HPDE6-E6E7 (cell line): ENCODE measurements at regions not wholly inside any gene's neighbourhood (a gene's known extent, or its start where the extent isn't known, plus 50 kb on each side); places are given as distances from the start of the nearest gene placed in this dataset.
"Not testable (repeated sequence)": the region's sequence is repeated elsewhere in the genome, so short reads cannot be mapped to it uniquely, and the experiment has no call there.

Experiments
- DNase-seq: peaks from one replicate; pipeline ENCODE4 v3.0.0; 2011; ENCODE audit warnings: missing footprints; ENCODE audit errors: extremely low spot score

DNA sequence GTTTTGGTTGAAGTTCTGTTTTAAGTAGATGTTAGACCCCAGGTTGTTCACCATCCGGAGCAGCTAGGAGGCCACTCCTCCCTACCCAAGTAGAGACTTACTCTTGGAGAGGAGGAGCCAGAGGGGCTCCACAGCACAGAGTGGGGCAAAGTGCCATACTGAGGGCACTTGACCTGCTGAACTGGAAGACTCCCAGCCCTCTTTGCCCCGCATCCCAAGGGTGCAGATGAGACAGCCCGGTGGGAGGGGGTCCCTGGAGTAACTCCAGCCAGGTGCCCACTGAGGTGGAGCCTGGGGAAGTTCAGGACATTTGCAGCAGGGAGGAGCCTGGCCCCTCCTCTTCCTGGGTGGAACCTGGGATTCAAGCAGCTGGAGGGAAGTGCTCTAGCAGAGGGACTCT lies 102.1 kb upstream of the GPR6 start:
- no peak for DNase-seq

DNA sequence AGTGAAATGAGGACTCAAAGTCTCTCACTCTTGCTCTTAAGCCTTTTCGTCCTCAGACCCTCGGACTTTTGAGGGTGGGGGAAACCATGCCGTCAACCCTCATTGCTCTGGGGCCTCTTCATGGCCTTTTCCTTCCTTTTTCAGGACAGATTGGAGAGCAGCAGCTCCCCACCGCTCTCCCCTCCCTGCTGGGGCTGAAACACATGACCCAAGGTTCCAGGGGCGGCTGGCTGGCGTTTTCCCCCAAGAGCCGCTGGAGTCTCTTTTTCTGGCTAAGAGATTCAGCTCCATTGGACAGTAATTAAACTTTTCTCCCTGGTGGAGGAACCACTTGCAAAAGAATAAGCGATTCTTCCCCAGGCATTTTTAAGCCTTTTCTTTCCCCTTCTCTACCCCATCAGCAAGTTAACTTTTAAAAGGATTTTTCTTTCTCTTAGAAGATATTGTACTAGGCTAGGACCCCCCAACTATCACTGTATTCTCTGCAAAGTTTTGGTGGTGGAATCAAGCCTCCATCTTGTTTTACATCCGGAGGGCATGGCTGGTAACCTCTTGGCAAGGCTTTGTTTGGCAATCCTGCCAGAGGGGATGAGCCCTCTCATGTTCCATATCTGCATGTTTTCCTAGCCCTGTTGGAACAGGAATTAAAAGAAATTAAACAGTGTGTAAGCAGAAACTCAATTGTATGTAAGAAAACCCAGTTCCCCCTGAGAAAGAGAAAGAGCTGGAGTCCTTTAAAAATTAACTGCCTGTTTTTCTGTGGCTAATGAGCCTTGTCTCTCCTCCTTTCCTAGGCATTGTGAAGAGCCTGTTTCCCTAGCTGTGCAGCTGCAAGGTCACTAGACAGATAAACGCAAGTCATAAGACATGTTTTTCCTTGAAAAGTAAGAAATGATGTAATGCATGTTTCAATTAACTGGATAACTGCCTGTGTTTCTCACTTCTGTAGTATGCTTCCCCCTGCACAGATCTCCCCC lies 100.8 kb upstream of the GPR6 start:
- DNase-seq, result no peak

DNA sequence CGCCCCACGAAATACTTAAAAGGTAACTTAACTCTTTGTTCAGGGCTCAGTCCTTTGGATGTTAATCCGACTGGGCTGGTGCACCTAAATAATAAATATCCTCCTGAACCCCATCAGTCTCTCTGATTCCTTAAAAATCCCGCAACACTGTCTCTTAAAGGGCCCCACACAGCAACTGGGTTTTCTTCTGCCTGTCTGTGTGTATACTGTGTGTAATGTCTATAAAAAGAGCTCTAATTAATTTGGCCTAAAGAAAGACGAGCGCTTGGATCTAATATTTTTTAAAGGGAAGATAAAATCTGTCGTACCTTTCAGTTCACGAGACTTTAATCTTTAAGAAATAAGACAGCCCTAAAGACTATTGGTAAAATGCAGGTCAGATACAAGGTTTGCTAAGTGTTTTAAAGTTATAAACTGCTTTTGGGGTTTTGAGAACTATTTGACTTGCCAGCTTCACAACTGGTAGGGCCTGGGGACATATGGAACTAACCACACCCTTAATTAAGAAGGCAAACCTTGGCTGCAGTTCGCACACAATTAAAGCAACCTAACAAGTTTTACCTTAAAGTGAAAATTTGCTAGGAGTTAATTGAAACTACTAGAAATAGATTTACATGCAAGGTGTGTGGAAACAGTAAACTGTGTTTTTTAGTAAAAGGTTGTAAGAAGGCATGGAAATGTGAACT lies 100.0 kb upstream of the GPR6 start:
- not testable (repeated sequence) for DNase-seq

DNA sequence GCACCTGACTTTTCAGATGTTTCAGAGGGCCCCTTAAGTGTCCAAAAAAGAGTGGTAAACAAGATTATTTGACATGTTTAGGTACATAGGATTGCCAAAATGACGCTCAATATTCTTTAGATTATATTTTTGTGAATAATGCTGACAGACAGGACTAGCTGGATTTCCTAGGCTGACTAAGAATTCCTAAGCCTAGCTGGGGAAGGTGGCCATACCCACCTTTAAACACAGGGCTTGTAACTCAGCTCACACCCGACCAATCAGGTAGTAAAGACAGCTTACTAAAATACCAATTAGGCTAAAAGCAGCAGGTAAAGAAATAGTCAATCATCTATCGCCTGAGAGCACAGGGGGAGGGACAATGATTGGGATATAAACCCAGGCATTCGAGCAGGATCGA lies 99.0 kb upstream of the GPR6 start:
- not testable (repeated sequence) for DNase-seq

DNA sequence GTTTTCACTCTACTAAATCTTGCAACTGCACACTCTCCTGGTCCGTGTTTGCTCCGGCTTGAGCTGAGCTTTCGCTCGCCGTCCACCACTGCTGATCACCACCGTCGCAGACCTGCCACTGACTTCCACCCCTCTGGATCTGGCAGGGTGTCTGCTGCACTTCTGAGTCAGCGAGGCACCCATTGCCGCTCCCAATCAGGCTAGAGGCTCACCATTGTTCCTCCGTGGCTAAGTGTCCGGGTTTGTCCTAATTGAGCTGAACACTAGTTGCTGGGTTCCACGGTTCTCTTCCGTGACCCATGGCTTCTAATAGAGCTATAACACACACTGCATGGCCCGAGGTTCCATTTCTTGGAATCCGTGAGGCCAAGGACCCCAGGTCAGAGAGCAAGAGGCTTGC lies 98.6 kb upstream of the GPR6 start:
- DNase-seq, result no peak

DNA sequence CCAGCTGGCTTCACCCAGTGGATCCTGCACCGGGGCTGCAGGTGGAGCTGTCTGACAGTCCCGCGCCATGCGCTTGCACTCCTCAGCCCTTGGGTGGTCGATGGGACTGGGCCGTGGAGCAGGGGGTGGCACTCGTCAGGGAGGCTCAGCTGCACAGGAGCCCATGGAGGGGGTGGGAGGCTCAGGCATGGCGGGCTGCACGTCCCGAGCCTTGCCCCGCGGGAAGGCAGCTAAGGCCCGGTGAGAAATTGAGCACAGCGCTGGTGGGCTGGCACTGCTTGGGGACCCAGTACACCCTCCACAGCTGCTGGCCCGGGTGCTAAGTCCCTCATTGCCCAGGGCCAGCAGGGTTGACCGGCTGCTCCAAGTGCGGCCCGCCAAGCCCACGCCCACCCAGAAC lies 97.0 kb upstream of the GPR6 start:
- DNase-seq, result not testable (repeated sequence)

DNA sequence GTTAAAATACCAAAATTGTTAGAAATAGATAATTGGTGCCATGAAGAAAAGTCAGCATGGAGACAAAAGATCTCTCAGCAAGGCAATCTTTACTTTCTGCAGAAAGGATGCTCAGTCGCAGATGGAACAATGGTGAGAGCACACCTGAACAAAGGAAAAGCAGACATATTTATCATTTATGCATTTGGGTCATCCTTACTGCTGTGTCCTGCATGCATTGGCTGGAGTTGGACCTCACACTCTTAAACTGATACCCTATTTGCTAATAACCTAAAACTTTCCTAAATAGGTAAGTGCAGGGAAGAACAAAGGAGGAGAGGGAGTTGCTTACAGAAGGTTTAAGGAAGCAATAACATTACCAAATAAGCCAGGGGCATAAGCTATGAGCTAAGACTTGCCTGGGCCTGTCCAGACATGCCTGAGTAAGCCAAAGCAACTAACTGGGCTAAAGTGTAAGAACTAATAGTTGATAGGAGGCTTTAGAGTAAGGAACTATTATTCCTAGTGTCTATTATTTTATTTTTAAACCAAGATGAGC lies 96.1 kb upstream of the GPR6 start:
- DNase-seq, result not testable (repeated sequence)

DNA sequence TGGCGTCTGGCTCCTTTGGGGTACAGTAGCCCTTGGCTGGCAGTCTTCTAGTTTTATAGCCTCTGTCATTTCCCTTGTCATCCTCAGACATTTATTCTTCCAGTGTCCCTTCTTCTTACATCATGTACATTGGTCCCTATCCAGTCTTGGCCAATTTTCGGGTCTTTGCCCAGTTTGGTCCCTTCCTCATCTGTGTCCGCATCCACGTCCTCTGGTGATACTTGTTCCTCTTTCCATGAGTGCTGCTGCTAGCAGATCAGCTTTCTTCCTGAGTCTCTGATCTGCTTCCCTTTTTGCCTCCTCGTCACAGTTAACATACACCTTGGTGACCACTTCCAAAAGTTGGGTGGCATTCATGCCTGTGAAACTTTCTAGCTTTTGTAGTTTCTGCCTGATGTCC lies 86.2 kb upstream of the GPR6 start:
- no peak for DNase-seq

DNA sequence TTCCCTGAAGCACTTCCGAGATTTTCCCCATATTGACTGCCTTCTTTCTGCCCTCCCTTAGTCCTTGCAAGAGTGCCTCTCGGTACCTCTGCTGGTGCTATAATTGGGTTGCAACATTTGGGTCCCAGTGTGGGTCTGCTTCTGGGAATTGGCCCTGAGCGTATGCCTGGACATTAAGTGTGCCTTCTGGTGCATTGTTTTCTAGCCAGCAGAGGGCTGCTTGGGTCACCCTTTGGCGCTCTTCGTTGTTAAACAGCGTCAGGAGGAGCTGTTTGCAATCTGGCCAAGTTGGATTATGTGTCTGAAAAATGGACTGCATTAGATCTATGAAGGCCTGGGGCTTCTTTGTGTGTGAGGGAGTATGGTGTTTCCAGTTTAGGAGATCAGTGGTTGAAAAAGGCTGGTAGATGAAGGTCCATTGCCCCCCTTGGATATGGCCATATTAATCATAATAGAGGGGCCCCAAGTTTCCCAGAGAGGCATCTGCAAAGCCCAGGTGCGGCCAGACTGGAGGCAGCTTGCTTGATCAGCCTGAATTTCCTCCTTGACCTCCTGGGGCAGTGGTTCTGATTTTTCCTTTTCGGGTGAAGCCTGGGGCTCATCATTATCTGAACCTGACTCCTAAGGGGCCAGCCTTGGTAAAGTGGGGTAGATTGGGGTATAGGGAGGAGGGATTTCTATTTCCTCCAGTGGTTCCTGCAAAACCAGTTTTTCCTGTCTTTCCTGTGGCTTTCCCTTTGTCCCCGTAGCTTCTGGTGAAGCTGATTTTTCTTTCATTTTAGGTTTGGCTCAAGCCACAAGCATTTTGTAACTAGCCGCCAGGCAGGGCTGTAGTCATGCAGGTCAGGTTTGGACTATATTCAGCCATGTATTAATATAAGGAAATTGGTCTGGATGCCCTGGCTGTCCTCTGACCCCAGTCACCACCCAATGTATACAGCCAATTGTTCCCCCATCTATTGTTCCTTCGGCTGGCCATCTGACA lies 85.4 kb upstream of the GPR6 start:
- DNase-seq, result peak; percentile 86

DNA sequence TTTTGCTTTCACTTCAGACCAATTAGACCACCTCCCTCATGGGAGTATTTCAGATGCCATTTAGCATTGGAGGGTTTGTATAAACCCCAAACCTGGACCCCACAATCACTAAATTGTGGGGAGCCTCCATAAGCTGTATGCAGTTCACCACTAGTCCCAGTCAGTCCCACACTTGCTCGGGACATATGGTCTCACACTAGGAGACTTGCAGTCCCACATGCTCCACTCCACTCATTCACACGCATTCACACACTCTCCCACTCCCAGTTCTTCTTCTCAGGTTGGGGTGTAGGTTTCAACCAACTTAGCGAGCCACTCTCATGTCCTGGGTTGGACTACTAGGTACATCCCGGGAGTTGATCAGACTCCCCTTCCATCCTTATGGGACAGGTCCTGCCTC lies 84.5 kb upstream of the GPR6 start:
- no peak for DNase-seq

DNA sequence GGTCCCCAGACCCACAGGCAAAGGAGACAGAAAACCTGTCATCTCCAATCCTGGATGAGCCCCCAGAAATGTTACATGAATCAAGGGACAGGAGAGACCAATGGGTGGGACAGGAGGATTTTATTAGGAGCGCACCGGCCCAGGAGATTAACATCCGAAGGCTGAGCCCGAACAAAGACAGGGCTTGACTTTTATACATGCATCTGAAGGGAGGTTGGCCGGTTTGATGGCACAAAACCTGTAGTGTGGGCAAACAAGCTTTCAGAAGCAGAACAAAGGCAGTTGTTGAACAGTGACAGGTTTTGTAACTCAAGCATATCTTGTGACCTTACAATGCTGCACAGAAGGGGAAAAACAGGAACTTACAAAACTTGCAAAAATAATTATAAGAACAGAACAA lies 83.9 kb upstream of the GPR6 start:
- DNase-seq, result no peak

DNA sequence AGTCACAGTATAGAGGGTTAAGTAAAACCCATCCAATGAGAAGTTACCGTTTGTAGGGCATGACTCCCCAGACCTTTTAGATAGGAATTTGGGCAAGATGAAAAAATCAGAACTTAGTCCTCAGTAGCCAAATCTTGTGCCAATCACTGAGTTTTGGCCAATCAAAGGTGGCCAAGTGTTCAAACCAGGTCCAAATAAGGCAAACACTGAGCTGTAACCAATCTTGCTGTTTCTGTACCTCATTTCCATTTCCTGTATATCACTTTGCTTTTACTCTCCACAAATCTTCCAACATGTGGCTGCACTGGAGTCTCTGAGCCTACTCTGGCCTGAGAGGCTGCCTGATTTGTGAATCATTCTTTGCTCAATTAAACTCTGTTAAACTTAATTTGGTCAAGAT lies 81.8 kb upstream of the GPR6 start:
- DNase-seq, result no peak

DNA sequence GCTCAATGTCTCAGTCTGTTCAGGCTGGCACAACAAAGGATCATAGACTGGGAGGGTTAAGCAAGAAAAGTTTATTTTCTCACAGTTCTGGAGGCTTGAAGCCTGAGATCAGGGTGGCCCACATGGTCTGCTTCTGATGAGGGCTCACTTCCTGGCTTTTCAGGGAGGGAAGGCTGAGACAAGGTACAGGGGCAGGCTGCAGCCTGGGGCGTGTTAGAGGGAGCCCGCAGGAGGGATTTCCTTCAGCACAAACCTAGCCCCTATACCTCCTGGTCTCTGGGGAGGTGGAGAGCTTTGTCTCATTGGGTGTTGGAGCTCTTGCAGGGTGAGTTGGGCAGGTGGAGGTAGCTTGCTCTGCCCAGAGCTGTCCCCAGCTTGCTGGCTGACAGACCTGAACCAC lies 81.1 kb upstream of the GPR6 start:
- no peak for DNase-seq

DNA sequence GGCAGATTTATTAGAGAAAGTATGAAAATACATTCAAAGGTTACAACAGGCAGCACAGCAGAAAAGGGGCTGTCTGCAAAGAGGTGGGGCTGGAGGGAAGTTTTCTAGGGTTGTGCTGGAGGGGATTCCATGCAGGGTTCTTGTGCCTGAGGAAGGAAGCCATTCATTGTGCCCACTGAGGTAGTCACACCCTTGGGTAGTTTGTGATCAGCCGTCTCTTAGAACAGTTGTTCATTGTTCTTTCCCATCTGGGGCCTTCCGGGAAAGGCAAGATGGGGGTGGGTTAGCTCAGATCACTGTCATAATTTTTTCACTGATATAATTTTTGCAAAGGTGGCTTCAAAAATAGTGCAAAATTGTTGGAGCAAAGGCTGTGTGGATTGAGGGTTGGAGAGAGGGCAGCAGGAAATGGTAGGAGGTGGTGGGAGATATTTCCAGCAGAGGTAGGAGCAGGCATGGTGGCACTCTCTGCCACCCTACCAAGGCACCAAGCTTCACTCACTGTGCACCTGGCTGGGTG lies 80.5 kb upstream of the GPR6 start:
- no peak for DNase-seq

DNA sequence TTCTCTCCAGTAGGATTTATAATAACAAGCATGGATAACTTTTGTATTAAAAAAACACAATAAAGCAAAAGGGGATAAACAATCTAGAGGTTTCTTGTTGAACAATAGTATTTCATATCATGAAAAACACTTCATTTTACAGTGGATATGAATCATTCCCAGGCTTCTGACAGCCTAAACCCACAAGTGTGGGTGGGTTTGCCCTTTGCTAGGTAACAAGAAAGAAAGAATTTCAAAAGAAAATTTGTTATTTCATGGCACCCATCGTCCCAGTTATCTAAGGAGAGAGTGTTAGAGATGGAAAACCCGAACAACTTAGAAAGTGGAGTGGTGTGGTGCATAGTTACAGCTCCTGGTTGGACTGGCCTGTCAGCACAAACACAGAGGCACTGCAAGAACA lies 76.1 kb upstream of the GPR6 start:
- DNase-seq, result no peak

DNA sequence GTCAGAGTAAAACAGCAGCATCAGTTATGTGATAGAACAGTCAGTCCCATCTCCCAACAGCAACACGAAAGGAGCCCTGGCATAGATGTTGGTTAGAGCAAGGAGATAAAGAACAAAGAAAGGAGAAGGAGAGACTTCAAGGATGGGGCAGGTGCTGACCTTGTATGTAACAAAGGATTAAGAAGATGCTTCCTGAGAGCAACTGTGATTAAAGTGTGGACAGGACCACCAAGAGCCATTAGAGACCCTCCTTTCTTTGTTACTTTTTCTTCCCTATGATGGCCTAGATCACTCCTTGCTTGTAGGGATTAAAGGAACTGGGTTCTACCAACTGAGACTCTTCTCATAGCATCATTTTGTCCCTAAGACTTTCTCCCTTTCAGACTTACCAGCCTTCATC lies 75.2 kb upstream of the GPR6 start:
- DNase-seq, result no peak

DNA sequence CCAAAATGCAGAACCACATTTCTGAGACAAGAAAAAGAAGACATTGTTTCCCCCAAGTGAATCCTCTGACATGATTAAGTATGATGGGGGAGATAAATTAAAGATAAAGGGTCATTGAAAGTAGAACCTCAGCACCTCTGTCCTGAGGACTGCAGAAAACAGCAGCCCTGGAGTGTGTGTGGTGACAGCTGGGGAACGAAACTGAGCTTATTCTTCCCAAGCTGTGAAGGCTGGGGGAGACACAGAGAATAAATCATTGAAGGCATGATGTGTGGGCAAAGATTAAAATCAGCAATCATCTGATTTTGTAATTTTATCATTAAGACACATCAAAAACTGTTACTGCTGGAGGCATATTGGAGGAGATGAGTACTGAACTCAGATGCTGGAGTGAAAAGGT lies 67.5 kb upstream of the GPR6 start:
- no peak for DNase-seq

DNA sequence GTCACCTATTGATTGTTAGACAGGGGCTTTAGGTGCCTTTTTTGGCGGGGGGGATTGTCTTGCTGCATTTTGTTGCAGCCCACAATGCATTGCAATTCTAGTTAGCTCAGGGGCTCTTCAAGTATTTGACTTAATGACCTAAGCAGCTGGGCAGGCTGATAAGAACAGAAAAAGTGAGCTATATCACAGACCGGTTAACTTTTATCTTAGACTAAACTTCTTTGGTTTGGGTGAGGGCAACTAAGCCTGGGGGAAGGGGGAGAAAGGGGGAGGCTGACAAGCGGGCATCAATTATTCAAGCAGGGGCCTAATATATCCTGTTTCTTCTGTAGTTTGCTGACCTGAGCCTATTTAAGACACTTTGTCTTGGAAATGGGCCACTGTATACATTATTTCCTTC lies 66.0 kb upstream of the GPR6 start:
- no peak for DNase-seq

DNA sequence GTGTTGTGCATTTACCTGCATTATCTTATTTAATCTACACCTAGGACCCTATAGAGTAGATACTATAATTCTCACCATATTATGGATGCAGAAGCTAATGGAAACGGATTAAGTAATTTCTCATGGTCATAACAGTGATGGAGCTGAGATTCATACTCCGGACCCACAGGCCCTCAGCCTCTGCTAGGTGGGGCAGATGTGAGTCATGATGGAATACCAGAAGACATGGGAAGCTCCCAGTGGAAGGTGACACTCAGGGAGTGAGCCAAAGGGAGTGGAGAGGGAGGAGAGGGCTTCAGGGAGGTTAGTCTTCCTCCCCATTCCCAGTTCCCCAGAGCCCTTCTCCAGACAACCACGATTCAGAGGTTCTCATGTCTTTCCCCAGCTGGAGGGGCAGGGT lies 65.2 kb upstream of the GPR6 start:
- no peak for DNase-seq

DNA sequence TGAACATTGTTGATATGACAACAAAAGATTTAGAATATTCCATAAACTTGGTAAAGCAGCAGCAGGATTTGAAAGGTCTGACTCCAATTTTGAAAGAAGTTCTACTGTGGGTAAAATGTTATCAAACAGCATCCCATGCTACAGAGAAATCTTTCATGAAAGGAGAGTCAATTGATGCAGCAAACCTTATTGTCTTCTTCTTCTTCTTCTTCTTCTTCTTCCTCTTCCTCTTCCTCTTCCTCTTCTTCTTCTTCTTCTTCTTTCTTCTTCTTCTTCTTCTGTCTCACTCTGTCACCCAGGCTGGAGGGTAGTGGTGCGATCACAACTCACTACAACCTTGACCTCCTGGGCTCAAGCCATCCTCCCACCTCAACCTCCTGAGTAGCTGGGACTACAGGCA lies 62.4 kb upstream of the GPR6 start:
- DNase-seq, result not testable (repeated sequence)

DNA sequence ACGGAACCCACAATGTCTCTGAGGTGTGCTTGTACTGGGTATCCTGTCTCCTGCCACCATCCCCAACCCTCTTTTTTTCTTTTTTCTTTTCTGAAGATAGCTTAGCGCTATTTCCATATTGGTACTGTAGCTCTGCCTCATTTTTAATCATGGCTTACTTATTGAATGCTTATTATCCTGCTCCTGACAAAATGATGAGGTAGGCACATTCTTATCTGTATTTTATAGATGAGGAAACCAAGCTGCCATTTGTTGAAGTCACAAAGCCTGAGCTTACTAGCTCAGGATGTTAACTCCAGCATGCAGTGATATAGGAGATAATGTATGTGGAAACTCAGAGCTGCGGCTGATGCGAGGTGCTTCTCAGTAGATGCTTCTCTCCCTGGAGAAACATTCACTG lies 61.4 kb upstream of the GPR6 start:
- DNase-seq, result no peak
